Neural progenitor cell (in vitro differentiated cells): ENCODE measurements at regions not wholly inside any gene's neighbourhood (a gene's known extent, or its start where the extent isn't known, plus 50 kb on each side); places are given as distances from the start of the nearest gene placed in this dataset.
A peak's percentile ranks its signal among the peaks of the same experiment; 100 is the strongest.

Source experiments
- DNase-seq: peaks from one replicate; pipeline ENCODE4 v3.0.0-alpha.2; 2016; ENCODE audit warnings: low spot score
- H2AFZ ChIP-seq: fragments of 200-600 bp; sonication (generic); replicated peaks from 2 replicates; pipeline ENCODE4 v1.6.1; 2016; ENCODE audit warnings: antibody characterized with exemption
- H3F3A ChIP-seq: fragments of 200-600 bp; sonication (generic); 2 replicates; pipeline ENCODE4 v1.6.1; 2016; ENCODE audit warnings: antibody characterized with exemption, low read depth
- H3K27ac ChIP-seq: fragments of 200-600 bp; sonication (generic); 2 replicates; pipeline ENCODE4 v1.5.1; 2016; ENCODE audit warnings: mild to moderate bottlenecking
- H3K27me3 ChIP-seq: fragments of 200-600 bp; sonication (generic); 2 replicates; pipeline ENCODE4 v1.6.1; 2016; ENCODE audit warnings: mild to moderate bottlenecking, moderate library complexity
- H3K36me3 ChIP-seq: fragments of 200-600 bp; sonication (generic); 2 replicates; pipeline ENCODE4 v1.5.1; 2016
- H3K4me1 ChIP-seq: fragments of 200-600 bp; sonication (generic); 2 replicates; pipeline ENCODE4 v1.6.1; 2016; ENCODE audit warnings: mixed run types
- H3K4me2 ChIP-seq: fragments of 200-600 bp; sonication (generic); 2 replicates; pipeline ENCODE4 v1.6.1; 2016
- H3K4me3 ChIP-seq: fragments of 200-600 bp; sonication (generic); 2 replicates; pipeline ENCODE4 v1.5.1; 2016
- H3K79me2 ChIP-seq: fragments of 200-600 bp; sonication (generic); 2 replicates; pipeline ENCODE4 v1.6.1; 2016; ENCODE audit warnings: low read depth
- H3K9ac ChIP-seq: fragments of 200-600 bp; sonication (generic); 2 replicates; pipeline ENCODE4 v1.6.1; 2016
- H3K9me3 ChIP-seq: fragments of 200-600 bp; sonication (generic); 2 replicates; pipeline ENCODE4 v1.5.1; 2016; ENCODE audit warnings: low read depth
- H4K20me1 ChIP-seq: fragments of 200-600 bp; sonication (generic); 2 replicates; pipeline ENCODE4 v1.6.1; 2016; ENCODE audit warnings: low read depth
- H3K27ac Mint-ChIP-seq: 3 replicates; pipeline ENCODE4 v1.8.0; 2021; ENCODE audit warnings: mixed read lengths
- H3K27me3 Mint-ChIP-seq: 2 replicates; pipeline ENCODE4 v1.8.0; 2022; ENCODE audit warnings: low read depth, mild to moderate bottlenecking, inconsistent platforms, moderate library complexity, mixed read lengths; ENCODE audit not compliant: insufficient read depth
- H3K36me3 Mint-ChIP-seq: 3 replicates; pipeline ENCODE4 v1.8.0; 2021; ENCODE audit warnings: mixed read lengths
- H3K4me1 Mint-ChIP-seq: 3 replicates; pipeline ENCODE4 v1.8.0; 2021; ENCODE audit warnings: mixed read lengths
- H3K4me3 Mint-ChIP-seq: 3 replicates; pipeline ENCODE4 v1.8.0; 2021; ENCODE audit warnings: mild to moderate bottlenecking, moderate library complexity, mixed read lengths
- H3K9me3 Mint-ChIP-seq: 3 replicates; pipeline ENCODE4 v1.8.0; 2020; ENCODE audit warnings: mixed read lengths
- CTCF ChIP-seq: fragments of 200-600 bp; sonication (generic); IDR thresholded peaks from 2 replicates; pipeline ENCODE4 v1.5.1; 2017; ENCODE audit warnings: antibody characterized with exemption, mild to moderate bottlenecking
- EZH2 ChIP-seq: fragments of 200-600 bp; sonication (generic); IDR thresholded peaks from 2 replicates; pipeline ENCODE4 v1.6.1; 2017; ENCODE audit warnings: antibody characterized with exemption, mild to moderate bottlenecking, moderate library complexity
- EZH2phosphoT487 ChIP-seq: fragments of 200-600 bp; sonication (generic); IDR thresholded peaks from 2 replicates; pipeline ENCODE4 v1.6.1; 2017; ENCODE audit warnings: antibody characterized with exemption

DNA sequence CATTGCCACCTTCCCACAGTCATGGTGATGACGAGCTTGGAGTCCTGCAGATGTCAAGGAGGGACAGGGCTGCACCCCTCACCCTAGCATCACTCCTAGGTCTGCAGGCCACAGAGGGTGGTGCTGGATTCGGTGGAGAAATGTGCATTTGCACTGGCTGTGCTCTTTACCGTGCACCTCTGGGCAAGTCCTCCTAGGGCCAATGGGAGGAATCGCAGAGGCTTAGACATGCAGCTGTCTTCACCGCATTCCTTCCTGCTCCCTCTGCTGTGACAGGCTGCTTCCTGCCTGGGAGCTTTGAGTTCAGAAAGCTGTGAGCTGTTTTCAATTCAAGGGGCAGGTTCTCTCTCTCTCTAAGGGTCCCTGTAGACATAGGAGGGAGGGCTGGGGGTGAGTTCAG lies 85.1 kb downstream of the EDN3 start:
- no peaks in the 10 kb centered on the region for H3F3A ChIP-seq
- no peaks in the 10 kb centered on the region for H4K20me1 ChIP-seq
- Mint-ChIP-seq H3K27me3 (peaks cover 3% of the 10 kb centered on the region), H3K4me3 (no peak overlapping the region), H3K27ac (no peak overlapping the region), H3K36me3 (no peaks in the 10 kb centered on the region), H3K4me1 (peaks cover 19% of the 10 kb centered on the region), H3K9me3 (peaks cover 2% of the 10 kb centered on the region)
- H3K27me3 ChIP-seq, result no peaks in the 10 kb centered on the region
- no peaks in the 10 kb centered on the region for H3K9me3 ChIP-seq
- no peak overlapping the region for H3K9ac ChIP-seq
- TF ChIP-seq EZH2phosphoT487 (no peak), EZH2 (no peak), CTCF (peak; percentile 17)
- no peaks in the 10 kb centered on the region for H3K36me3 ChIP-seq
- no peak overlapping the region for H3K4me3 ChIP-seq
- no peak overlapping the region for H3K4me2 ChIP-seq
- H3K4me1 ChIP-seq, result peaks cover 14% of the 10 kb centered on the region
- H2AFZ ChIP-seq, result peak overlapping the region; percentile 77
- no peaks in the 10 kb centered on the region for H3K79me2 ChIP-seq
- H3K27ac ChIP-seq, result no peak overlapping the region
- DNase-seq, result peak; percentile 66

- H3K4me3 ChIP-seq, result no peak overlapping the region
- Mint-ChIP-seq H3K4me3 (no peak overlapping the region), H3K27ac (no peak overlapping the region), H3K27me3 (peaks cover 3% of the 10 kb centered on the region), H3K36me3 (no peaks in the 10 kb centered on the region), H3K4me1 (peaks cover 19% of the 10 kb centered on the region), H3K9me3 (peaks cover 2% of the 10 kb centered on the region)
- peaks cover 14% of the 10 kb centered on the region for H3K4me1 ChIP-seq
- no peaks in the 10 kb centered on the region for H3K79me2 ChIP-seq
- no peak for TF ChIP-seq CTCF
- TF ChIP-seq EZH2, result no peak
- no peak for TF ChIP-seq EZH2phosphoT487
- DNase-seq, result peak; percentile 63
- H2AFZ ChIP-seq, result peak overlapping the region; percentile 28
- no peak overlapping the region for H3K27ac ChIP-seq
- peak overlapping the region; percentile 10 for H3K4me2 ChIP-seq
- H3K9me3 ChIP-seq, result no peaks in the 10 kb centered on the region
- H4K20me1 ChIP-seq, result no peaks in the 10 kb centered on the region
- no peaks in the 10 kb centered on the region for H3F3A ChIP-seq
- no peaks in the 10 kb centered on the region for H3K36me3 ChIP-seq
- no peak overlapping the region for H3K9ac ChIP-seq
- no peaks in the 10 kb centered on the region for H3K27me3 ChIP-seq
Measured at GRCh38 chr20:59386809-59387208, 86.4 kb downstream of the EDN3 start.

- peaks cover 14% of the 10 kb centered on the region for H3K4me1 ChIP-seq
- no peaks in the 10 kb centered on the region for H3K36me3 ChIP-seq
- H3K27me3 ChIP-seq, result no peaks in the 10 kb centered on the region
- H3K36me3 Mint-ChIP-seq, result no peaks in the 10 kb centered on the region
- no peaks in the 10 kb centered on the region for H4K20me1 ChIP-seq
- no peak overlapping the region for H3K4me3 Mint-ChIP-seq
- H3K4me2 ChIP-seq, result no peak overlapping the region
- H3K9ac ChIP-seq, result no peak overlapping the region
- no peaks in the 10 kb centered on the region for H3K9me3 ChIP-seq
- H3K9me3 Mint-ChIP-seq, result peaks cover 2% of the 10 kb centered on the region
- no peak overlapping the region for H3K27ac ChIP-seq
- TF ChIP-seq CTCF (no peak), EZH2phosphoT487 (no peak), EZH2 (no peak)
- no peak overlapping the region for H3K27ac Mint-ChIP-seq
- H3F3A ChIP-seq, result no peaks in the 10 kb centered on the region
- peaks cover 19% of the 10 kb centered on the region for H3K4me1 Mint-ChIP-seq
- H3K79me2 ChIP-seq, result no peaks in the 10 kb centered on the region
- H2AFZ ChIP-seq, result no peak overlapping the region
- no peak overlapping the region for H3K4me3 ChIP-seq
- DNase-seq, result no peak
- H3K27me3 Mint-ChIP-seq, result no peaks in the 10 kb centered on the region
Measured at GRCh38 chr20:59387891-59388290, 87.5 kb downstream of the EDN3 start.

DNA sequence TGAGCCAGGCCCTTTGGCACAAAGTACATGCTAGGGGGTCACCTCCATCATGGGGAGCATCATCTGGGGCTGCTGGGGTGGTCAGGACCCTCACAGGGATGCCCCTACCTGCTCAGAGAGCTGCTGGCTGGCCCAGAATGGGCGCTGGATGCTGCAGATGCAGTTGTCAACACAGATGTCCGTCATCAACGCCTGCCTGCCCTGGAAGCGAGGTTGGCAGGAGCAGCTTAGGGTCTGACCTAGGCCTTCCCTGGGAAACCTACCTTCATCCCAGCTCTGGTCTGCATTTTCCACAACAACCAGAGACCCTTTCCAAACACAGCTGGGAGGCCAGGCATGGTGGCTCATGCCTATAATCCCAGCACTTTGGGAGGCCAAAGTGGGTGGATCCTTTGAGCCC lies 88.0 kb downstream of the EDN3 start:
- H3K27ac Mint-ChIP-seq, result no peak overlapping the region
- H4K20me1 ChIP-seq, result no peaks in the 10 kb centered on the region

More for the DNA sequence above, 88.0 kb downstream of the EDN3 start:
- Mint-ChIP-seq H3K4me3 (no peak overlapping the region), H3K36me3 (no peaks in the 10 kb centered on the region), H3K27me3 (peaks cover 3% of the 10 kb centered on the region), H3K9me3 (peaks cover 2% of the 10 kb centered on the region), H3K4me1 (peaks cover 19% of the 10 kb centered on the region)
- Histone ChIP-seq H3K79me2 (no peaks in the 10 kb centered on the region), H3K36me3 (no peaks in the 10 kb centered on the region), H3K9ac (no peak overlapping the region), H3K4me2 (no peak overlapping the region), H3K9me3 (no peaks in the 10 kb centered on the region), H3K27ac (no peak overlapping the region), H3F3A (no peaks in the 10 kb centered on the region), H3K4me3 (no peak overlapping the region), H3K4me1 (peaks cover 14% of the 10 kb centered on the region), H3K27me3 (no peaks in the 10 kb centered on the region), H2AFZ (no peak overlapping the region)
- no peak for DNase-seq
- no peak for TF ChIP-seq CTCF
- TF ChIP-seq EZH2, result no peak
- TF ChIP-seq EZH2phosphoT487, result no peak
